SW 1271 (cell line): ENCODE measurements at regions not wholly inside any gene's neighbourhood (a gene's known extent, or its start where the extent isn't known, plus 50 kb on each side); places are given as distances from the start of the nearest gene placed in this dataset.

ENCODE experiments used
- DNase-seq, 2 experiments: peaks; one replicate each; lab custom pipeline; 2025; lab: John Stamatoyannopoulos, UW

GRCh38 chr5:26674846-26675245, 363.5 kb downstream of the CDH9 start:
- DNase-seq: no peak

GRCh38 chr5:26669523-26669922, 368.9 kb downstream of the CDH9 start:
- DNase-seq: no peak

DNA sequence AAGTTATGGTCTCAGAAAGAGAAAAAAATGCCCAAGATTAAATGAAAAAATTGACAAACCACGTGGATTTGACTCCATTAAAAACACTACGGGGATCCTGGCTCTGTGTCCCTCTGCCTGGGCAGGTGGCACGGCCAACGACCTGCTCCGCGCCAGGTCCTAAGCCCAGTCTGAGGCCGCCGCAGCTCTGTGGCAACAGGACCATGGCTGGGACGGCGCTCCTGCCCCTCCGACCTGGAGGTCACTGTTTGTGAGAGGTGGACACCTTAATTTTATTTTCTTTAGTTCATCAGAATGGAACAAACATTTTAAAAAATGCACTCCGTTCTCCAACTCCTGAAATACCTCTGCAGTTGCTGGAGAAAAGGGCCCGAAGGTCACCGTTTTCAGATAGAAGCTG, 369.4 kb downstream of the CDH9 start:
- DNase-seq: no peak

GRCh38 chr5:26666371-26666770, 372.0 kb downstream of the CDH9 start:
- DNase-seq: no peak

DNA sequence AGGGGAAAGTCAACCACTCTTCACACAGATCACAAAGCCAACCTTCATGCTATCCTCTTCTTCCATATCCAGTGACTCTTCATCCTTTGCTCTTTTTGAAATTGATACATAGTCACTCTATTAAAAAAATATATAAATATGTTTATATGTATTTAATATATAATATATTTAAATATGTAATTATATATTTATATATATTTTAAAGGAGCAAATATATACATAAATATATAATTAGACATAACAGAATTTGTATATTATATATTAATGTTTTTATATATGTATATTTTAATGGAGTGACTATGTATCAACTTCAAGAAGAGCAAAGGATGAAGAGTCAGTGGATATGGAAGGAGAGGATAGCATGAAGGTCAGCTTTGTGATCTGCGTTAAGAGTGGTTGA, 374.9 kb downstream of the CDH9 start:
- DNase-seq: no peak

GRCh38 chr5:26662806-26663360, 375.5 kb downstream of the CDH9 start:
- DNase-seq: no peak

DNA sequence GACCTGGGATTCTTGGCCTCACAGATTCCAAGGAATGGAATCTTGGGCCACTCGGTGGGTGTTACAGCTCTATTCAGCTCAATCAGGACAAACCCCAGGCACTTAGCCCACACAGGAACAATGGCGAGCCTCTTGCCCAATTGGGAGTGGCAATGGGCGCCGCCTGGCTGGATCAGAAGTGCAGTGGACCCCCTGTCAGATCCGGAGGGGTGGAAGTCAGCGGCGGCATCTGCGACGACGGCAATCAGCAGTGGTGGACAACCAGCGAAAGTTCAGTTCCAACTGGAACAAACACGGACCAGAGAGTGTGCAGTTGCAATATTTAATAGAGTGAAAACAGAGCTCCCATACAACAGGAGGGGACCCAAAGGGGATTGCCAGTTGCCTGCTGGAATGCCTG, 378.3 kb downstream of the CDH9 start:
- DNase-seq: no peak

GRCh38 chr5:26649000-26649399, 389.4 kb downstream of the CDH9 start:
- DNase-seq: no peak

GRCh38 chr5:26647781-26648180, 390.6 kb downstream of the CDH9 start:
- no peak for DNase-seq

- no peak for DNase-seq
These were observed 392.7 kb downstream of the CDH9 start for GRCh38 chr5:26645659-26646058.

DNA sequence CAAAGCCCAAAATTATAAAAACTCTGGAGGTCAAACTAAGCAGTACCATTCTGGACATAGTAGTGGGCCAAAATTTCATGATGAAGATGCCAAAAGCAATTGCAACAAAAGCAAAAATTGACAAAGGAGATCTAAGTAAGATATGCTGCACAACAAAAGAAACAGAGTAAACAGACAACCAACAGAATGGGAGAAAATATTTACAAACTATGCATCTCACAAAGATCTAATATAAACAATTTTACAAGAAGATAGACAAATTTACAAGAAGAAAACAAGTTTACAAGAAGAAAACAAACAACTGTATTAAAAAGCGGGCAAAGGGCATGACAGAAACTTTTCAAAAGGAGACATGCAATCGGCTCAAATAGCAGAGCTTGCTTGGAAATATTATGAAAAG, 396.9 kb downstream of the CDH9 start:
- no peak for DNase-seq

- no peak for DNase-seq
These were observed 413.3 kb downstream of the CDH9 start for GRCh38 chr5:26625099-26625498.

GRCh38 chr5:26622947-26623346, 415.4 kb downstream of the CDH9 start:
- DNase-seq: no peak

DNA sequence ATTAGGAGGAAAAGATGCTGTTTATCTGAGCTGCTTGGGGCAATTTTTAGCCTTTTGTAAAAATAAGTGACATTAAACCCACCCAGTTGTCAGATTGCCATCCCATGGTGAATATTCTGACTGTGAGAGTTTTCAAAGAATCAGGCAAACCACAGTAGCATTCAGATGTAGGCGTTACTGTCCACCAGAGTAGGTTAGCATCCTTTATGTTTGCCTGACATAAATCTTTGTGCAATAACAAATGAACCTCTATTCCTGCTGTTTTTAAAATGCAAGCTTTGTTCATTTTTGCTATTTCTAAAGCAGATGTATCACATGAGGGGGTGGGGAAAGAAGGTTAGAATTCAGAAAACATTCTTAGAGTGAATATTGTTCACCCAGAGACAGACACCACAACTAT, 427.8 kb downstream of the CDH9 start:
- no peak for DNase-seq

DNA sequence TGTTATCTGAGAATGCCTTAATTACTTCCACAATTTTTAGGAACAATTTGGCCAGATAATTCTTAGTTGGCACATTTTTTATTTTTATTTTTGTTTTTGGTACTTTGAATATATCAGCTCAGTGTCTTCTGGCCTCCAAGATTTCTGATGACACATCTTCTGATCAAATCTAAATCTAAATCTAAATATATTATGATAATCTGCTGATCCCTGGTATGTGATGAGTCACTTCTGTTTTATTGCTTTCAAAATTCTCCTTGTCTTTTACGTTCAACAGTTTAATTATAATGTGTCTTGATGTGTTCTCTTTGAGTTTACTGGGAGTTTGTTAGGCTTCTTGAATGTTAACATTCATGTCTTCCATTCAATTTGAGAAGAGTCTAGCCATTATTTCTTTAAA, 436.8 kb downstream of the CDH9 start:
- no peak for DNase-seq

DNA sequence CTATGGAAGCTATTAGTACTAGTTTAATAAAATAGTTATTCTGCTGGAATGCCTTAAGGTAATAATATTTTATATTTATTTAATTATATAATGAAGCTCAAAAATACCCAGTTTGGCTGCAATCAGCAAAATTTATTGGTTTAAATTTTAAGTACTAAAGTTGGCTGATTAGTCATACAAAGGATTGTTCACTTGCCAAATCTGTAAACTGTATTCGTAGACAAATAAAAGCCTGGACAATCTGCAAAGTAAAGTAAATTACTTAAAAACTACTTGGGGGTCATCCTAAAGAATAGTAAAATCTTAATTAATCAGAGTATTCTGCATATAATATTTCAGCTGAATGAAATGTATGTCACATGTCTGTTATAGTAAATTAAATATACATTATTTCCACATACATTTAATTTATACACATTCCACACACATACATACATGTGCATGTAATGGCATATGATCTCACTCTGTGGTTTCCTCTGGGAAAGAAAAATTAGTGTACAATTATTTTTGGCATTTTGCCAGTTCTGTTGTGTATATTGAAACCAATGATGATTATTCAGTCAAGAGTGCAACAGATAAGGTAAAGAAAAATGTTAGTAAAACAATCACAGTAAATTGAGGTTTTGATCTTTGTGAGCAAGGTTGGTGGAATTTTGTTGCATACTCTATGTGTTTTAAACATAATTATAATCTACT, 455.9 kb downstream of the CDH9 start:
- DNase-seq: no peak

DNA sequence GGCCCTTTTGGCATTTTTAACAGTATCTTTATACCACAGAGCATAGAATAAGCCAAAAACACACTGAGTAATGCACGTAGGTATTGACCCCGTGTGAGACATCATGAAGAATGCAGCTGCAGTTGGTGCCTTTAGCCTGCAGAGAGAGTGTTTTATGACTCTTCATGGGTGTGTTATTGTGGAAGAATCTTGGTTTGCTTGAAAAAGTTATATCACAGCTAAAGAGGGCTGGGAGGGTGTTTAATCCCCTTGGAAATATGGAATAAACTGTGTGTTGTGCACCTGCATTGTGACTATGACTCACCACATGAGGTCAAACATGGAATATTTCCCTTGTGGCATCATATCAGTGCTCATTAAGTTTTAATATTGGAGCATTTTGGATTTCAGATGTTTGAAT, 458.7 kb downstream of the CDH9 start:
- DNase-seq: no peak

- DNase-seq: no peak
These were observed 460.4 kb downstream of the CDH9 start for GRCh38 chr5:26578002-26578401.

GRCh38 chr5:26572480-26572879, 465.9 kb downstream of the CDH9 start:
- no peak for DNase-seq

DNA sequence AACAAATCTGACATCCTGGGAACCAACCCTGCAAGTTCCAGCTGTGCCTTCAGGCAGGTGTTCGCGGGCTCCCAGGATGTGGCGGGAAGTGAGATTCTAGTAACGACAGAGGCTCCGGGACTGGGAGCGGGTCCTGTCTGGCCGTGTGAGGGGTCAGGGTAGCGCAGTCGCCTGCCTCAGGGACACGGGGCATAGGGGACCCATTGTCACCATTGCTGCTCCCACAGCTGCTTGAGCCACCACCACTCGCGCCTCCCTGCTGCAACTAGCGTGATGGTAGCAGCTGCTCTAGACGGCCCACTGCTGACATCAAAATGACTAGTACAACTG, 468.5 kb downstream of the CDH9 start:
- no peak for DNase-seq

GRCh38 chr5:26569241-26569928, 469.0 kb downstream of the CDH9 start:
- DNase-seq: no peak

DNA sequence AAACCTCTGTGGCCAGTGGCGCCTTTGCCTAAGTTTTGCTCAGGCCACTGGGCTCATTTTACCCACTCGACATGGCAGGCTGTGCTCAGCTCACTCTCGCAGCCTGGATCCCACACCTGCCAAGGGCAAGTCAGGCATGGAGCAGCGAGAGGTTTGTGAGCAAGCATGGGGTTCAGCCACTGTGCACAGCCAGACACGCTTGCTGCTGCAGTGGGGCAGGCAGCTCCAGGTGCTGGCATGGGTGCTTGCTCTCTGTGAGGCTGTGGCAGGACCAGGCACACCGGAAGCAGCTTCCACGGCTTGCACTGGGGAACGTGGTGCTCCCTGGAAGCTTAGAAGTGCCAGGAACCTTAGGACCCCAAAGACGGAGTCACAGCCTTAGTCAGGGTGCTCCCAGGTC, 470.1 kb downstream of the CDH9 start:
- no peak for DNase-seq

DNA sequence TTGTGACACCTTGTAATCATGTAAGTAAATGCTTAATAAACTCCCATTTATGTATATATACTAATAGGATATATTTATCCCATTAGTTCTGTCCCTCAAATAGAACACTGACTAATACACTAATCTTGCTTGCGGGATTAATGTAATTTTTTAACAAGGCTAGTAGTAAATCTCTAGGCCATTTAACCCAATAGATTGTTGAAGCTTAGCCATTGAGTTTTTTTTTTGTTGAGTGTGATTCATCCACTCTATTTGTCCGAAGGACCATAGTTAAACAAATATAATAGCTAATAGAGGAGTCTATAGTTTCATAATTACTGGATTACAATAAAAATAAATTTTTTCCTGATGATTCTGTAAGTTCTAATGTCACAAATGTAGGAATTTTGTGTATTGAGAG, 474.4 kb downstream of the CDH9 start:
- DNase-seq: no peak

GRCh38 chr5:26553079-26553478, 485.3 kb downstream of the CDH9 start:
- DNase-seq: no peak
